Urothelium cell line (cell line): ENCODE measurements at regions not wholly inside any gene's neighbourhood (a gene's known extent, or its start where the extent isn't known, plus 50 kb on each side); places are given as distances from the start of the nearest gene placed in this dataset.

ENCODE experiments used
- DNase-seq: peaks from one replicate; pipeline ENCODE4 v3.0.0; 2011; ENCODE audit warnings: low spot score, mixed read lengths
- FAIRE-seq: peaks from 2 replicates; lab custom pipeline; 2011; peaks lifted over from hg19 to GRCh38; lab: Jason Lieb, UNC

DNA sequence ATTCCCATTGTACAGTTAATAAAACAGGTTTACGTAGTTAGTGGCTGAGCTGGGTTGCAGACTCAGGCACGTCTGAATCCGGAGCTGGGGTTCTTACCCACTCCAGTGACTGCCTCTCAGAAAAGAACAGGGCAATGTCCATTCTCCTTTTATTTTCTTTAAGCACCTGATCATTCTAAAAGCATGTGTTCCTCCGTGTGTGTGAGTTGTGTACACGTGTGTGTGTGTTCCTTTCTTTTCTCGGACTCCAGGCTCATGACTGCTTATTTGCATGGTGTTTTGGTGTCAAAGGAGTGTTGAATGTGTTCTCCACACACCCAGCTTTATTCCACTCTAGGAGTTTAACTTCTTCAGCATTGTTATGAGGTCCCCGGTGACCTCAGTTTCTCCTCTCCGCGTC, 260.1 kb downstream of the SNX10 start:
- DNase-seq: no peak
- FAIRE-seq: no peak

DNA sequence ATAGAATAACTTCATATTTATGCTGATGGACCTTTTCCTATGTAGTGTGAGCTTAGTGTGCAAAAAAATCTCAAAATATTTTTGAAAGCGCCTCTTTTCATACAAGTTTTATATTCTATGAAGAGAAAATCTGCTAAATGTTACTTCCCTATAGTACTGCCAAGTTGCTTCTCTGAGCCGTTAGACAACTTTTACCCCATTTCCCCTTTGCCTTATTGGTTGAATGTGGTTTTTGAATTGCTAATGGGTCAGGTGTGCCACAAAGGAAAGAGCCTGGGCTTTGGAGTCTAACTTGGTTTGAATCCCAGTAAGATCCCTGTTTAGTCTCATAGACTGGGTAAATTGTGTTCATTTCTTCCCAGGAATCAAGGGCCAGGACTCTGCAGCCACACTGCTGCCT, 261.5 kb downstream of the SNX10 start:
- FAIRE-seq: no peak

DNA sequence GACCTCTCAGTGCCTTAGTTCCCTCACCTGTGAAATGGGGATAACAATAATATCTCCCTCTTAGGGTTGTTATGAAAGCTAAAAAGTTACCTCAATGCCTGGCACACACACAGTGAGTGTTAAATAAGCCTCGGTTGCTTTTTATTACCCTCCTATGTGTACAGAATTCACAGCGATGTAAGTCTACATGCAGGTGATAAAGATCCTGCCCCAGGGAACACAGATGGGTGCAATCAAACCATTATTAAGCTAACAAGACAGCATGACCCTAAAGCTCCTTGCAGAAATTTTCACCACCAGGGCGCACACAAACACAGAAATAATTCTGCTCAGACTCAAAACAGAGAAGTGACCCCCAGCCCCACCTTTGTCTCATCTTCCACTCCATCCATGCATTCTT, 261.9 kb downstream of the SNX10 start:
- FAIRE-seq: no peak
- DNase-seq: no peak

More for the DNA sequence above, 261.5 kb downstream of the SNX10 start:
- DNase-seq: no peak

DNA sequence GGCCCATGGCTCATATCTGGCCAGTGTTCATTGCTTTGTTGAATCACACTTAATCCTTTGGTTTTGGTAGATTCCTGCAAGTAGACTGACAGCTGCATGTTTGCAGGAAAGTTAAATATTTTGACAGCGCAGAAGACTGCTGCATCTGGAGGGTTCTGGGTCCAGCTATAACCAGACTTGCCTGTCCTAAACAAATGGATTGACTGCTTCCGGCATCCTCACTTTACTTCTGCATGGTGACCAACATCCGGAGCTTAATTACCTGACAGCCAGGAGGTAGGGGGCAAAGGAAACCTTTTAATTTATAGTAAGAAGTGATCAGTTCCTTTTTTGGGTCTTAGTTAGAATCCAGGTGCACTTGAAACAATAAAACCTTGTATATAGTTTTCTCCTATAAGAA, 263.3 kb downstream of the SNX10 start:
- FAIRE-seq (no peak), DNase-seq (no peak)

- FAIRE-seq: no peak
Measured at GRCh38 chr7:26556061-26556881, 264.6 kb downstream of the SNX10 start.

GRCh38 chr7:26560526-26561256, 269.0 kb downstream of the SNX10 start:
- no peak for FAIRE-seq

More at GRCh38 chr7:26556061-26556881, 264.6 kb downstream of the SNX10 start:
- DNase-seq: no peak

GRCh38 chr7:26562841-26563240, 271.2 kb downstream of the SNX10 start:
- DNase-seq: no peak

More at GRCh38 chr7:26560526-26561256, 269.0 kb downstream of the SNX10 start:
- DNase-seq: no peak

DNA sequence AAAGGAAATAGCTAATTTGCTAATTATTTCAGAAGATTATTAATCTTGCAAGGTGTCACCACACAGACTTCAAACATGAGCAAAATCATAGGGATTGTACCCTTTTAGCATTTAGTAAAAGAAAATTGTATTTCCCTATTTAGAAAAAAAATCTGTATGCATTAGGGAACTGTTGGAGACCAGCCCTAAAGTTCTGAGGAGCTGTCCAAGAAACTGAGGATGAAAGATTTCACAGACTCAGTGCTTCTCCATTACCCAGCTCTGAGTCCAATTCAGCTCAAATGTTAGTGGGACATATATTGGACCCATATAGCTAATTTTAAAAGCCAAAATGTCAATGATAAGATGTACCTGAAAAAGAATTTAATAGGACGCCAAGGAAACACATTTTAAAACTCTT, 271.7 kb downstream of the SNX10 start:
- FAIRE-seq (no peak), DNase-seq (no peak)

More at GRCh38 chr7:26562841-26563240, 271.2 kb downstream of the SNX10 start:
- no peak for FAIRE-seq

DNA sequence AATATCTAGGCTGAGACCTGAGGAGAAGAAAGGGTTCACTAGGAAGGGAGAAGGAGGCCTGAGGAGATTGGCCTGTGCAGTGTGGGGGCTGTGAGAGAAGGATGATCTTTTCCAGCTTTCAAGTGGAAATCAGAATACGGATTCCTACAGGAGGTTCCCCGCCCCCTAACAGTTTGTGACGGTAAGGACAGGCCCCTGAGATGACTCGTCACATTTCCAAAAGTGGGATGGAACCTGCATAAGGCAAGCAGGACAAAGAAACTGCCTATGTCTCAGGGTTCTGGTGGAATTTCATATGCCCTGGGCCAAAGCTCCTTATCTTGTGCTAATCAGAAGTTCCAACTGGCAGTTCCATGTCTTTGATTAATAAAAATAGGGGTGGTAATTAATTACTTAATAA, 275.6 kb downstream of the SNX10 start:
- FAIRE-seq (no peak), DNase-seq (no peak)

DNA sequence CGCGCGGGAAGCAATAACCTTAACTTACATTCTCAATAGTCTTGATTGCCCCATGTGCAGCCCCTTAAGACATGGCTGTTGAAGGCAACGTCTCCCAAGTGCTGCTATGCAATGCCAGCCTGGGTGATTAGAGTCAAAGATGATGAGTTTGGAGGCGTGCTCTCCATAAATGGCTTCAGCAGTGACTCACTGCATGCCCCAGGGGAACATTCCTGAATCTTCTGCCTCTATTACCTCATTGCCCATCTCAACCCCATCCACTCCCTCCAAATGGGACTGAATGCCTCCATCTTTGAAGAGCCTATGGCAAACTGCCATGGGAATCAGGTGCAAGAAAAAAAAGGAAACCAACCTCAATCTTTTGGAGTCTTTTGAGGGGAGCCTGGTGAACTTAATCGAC, 282.8 kb downstream of the SNX10 start:
- FAIRE-seq (peak; percentile 55), DNase-seq (peak; percentile 38)

DNA sequence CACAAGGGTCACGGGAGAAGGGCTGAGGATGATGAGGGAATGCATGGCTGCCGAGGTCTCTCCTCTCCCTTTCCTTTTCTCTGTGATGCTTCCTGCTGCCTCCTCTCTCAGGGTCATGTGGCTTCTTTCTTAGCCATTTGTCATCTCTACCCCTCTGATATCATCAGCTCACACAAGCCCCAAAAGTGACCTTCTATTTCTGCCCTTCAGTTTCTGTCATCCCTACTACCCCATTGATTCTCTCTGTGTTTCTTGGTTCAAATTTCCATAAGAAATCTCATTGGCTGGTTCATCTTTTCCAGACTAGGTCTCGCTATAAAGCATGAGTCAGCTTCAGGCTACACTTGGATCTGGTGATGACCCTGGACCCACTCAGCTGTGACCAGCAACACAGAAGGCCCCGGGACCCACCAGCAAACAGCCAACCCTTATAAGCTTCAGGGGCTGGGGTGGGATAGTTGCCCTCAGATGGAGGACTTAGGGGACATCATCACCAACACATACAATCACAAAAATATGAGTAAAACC, 284.3 kb downstream of the SKAP2 start:
- FAIRE-seq: no peak

GRCh38 chr7:26580711-26581110, 283.7 kb downstream of the SKAP2 start:
- no peak for DNase-seq
- no peak for FAIRE-seq

More for the DNA sequence above, 284.3 kb downstream of the SKAP2 start:
- no peak for DNase-seq

- no peak for FAIRE-seq
- no peak for DNase-seq
Measured at GRCh38 chr7:26583094-26583648, 281.2 kb downstream of the SKAP2 start.

DNA sequence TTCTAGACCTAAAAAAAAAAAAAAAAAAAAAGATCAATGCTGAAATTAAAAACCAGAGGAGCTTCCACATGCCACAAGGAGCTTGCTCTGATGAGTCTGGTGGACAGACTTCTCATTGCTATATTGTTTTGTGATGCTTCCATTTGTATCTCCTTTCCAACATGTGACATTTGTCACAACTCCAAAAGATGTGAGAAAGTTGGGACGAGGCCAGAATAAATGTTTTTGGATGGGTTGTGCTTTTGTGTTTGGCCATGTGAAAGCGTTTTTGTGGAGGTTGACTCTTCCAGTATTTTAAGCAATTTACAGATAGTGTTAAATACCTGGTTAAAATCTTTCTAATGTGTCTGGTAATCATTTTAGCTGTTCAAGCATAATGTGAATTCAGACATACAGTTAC, 280.1 kb downstream of the SKAP2 start:
- DNase-seq: no peak
- no peak for FAIRE-seq

- DNase-seq (no peak), FAIRE-seq (no peak)
Measured at GRCh38 chr7:26584987-26585665, 279.3 kb downstream of the SKAP2 start.

DNA sequence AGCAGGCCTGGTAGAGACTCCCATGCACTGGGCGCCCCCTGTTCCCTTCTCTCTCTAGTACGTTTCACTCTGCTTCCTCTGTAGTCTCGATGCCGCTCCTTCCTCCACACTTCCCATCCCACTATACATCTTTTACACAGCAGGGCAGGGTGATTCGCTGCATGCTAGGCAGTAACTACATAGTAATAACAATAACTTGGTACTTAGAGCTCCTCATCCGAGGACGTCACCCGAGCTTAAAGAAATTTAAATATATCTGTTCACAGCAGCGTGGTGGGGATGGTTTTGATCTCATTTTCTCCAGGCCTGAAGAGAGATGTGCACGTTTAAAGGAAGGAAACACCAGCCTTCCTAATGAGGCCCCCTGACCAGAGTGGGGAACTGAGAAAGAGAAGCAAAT, 276.9 kb downstream of the SKAP2 start:
- FAIRE-seq: no peak

GRCh38 chr7:26588511-26588910, 275.9 kb downstream of the SKAP2 start:
- FAIRE-seq (no peak), DNase-seq (no peak)

More for the DNA sequence above, 276.9 kb downstream of the SKAP2 start:
- DNase-seq: no peak

DNA sequence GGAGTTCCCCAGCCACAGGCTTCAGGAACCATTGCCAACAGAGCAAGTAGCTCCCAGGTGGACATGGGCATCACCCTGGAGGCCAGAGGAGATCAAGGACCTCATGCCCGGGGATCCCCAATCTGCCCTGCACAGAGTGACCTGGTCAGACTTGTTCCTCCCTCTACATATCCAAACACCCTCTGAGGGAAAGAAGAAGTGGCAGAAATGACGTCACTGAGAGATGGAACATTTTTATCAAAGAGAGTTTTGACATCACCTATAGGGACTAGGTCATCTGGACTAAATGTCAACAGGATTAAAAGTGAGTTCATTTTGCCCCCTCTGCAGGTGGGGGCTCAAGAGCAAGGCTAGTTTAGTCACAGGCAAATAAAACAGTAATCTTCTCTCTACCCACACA, 273.7 kb downstream of the SKAP2 start:
- FAIRE-seq: peak; percentile 9

GRCh38 chr7:26592011-26592410, 272.4 kb downstream of the SKAP2 start:
- no peak for FAIRE-seq
- no peak for DNase-seq

More for the DNA sequence above, 273.7 kb downstream of the SKAP2 start:
- no peak for DNase-seq

DNA sequence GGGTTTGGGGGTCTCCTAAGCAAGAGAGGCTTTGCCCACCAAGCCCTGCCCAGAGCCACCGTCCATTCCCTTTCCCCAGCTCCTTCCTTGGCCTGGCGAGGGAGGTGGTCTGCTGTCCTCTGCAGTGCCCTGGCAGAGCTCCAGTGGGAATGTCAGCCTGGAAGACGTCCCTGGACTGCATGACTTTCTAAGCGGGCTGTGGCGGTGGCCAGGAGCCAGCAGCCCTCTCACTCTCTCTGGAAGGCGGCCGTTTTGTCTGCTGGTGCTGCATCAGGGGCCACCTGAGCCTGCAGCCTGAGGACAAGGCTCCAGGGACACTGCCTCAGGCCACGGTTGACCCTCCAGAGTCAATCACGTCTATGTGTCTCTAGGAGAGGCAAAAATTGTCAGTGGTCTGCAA, 271.0 kb downstream of the SKAP2 start:
- FAIRE-seq (no peak), DNase-seq (no peak)

- FAIRE-seq: no peak
Measured at GRCh38 chr7:26593896-26594295, 270.5 kb downstream of the SKAP2 start.

More at GRCh38 chr7:26593896-26594295, 270.5 kb downstream of the SKAP2 start:
- DNase-seq: no peak
